ENCODE measurements at regions not wholly inside any gene's neighbourhood (a gene's known extent, or its start where the extent isn't known, plus 50 kb on each side); places are given as distances from the start of the nearest gene placed in this dataset.

DNA sequence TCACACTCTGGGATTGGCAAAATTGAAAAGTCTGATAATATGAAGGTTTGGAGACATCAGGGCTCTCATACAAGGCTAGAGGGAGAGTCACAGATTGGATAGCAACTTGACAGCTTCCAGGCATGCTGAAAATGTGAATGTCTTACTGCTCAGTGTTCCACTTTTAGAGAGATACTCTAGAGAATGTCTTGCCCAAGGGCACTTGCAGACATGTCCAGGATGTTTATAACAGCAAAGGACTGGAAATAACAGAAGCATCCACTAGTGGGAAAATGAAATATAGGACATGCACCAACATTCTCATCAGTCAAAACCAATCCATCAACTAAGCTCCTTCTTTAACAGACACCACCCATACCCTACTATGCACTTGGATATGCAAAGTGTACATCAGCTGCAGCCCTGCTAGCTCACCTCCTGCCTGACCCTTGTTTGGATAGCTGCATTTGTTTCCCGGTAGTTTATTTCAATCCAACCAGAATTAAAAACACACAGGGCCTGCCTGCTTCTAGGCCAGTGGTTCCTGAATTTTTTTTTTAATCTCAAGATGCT, 101.6 kb upstream of the ARHGEF3 start:
- H3K4me3 Mint-ChIP-seq = no peak overlapping the region
- peaks cover 60% of the 10 kb centered on the region for H3K4me1 Mint-ChIP-seq (ENCODE audit: low read depth)

DNA sequence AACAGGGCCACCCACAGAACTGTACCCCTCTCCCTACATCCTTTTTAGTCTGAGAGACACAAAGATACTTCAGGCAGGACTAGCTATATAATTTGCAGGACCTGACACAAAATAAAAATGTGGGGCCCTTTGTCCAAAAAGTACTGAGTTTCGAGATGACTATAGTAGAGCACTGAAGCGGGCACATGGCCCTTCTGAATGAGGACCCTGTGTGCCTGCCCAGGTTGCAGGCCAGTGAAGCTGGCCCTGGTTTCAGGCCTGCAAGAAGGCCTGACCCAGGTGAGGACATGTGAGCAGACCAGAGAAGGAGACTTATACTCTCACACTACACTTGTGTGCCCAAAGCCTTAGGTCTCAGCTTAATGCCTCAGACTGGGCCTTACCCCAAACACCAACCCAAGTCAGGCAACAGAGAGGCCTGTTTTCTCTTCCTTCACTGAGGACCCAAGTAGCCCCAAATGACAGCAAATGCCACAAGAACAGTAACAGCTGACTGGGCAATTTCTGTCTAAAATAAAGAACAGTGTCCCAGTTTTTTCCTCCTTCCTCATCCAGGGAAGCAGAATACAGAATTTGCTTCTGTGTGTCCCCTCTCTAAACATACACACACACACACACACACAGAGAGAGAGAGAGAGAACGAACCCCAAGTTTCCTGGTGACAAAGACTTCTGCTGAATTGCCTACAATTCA, 100.9 kb upstream of the ARHGEF3 start:
- no peak for DNase-seq
- CTCF ChIA-PET = interaction anchor here (0.5 to 1.7 kb wide), 7 partner anchors 9 to 411 kb away, joined by 3 to 5 read pairs (median 3); no protein-coding TSS in a partner anchor
- Mint-ChIP-seq H3K4me1 (ENCODE audit: low read depth) (peaks cover 53% of the 10 kb centered on the region), H3K36me3 (ENCODE audit: low read depth) (no peaks in the 10 kb centered on the region), H3K27me3 (ENCODE audit: low read depth) (no peaks in the 10 kb centered on the region), H3K27ac (no peak overlapping the region), H3K4me3 (no peak overlapping the region), H3K9me3 (no peaks in the 10 kb centered on the region)
- intact Hi-C loops (cut with micrococcal nuclease) = no loop called here

More for the DNA sequence above, 101.6 kb upstream of the ARHGEF3 start:
- CTCF ChIA-PET = interaction anchor here (0.7 to 1.7 kb wide), 5 partner anchors 12 to 102 kb away, joined by 3 to 4 read pairs (median 3); no protein-coding TSS in a partner anchor
- H3K36me3 Mint-ChIP-seq (ENCODE audit: low read depth) = no peaks in the 10 kb centered on the region
- intact Hi-C loops (cut with micrococcal nuclease) = no loop called here
- H3K27me3 Mint-ChIP-seq (ENCODE audit: low read depth) = no peaks in the 10 kb centered on the region
- no peak overlapping the region for H3K27ac Mint-ChIP-seq
- no peaks in the 10 kb centered on the region for H3K9me3 Mint-ChIP-seq
- no peak for DNase-seq

DNA sequence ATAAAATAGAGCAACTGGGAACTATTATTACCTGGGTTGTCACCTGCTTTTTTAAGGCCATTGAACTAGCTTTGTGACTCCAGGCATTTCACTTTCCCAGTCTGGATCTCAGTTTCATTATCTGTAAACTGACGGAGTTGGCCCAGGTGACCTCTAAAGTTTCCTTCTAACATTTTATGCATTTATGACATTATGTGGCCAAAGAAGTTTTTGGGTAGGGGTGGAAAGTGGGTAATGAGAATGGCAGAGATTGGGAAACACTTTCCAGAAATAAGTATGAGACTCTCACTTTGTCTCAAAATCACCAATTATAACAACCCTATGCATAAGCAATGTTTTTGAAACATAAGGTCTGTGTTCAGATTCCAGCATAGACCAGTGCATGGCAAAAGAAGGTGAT, 99.1 kb upstream of the ARHGEF3 start:
- no peak overlapping the region for H3K27ac Mint-ChIP-seq
- no peaks in the 10 kb centered on the region for H3K36me3 Mint-ChIP-seq (ENCODE audit: low read depth)
- H3K4me3 Mint-ChIP-seq = no peak overlapping the region
- H3K4me1 Mint-ChIP-seq (ENCODE audit: low read depth) = peaks cover 64% of the 10 kb centered on the region
- no peaks in the 10 kb centered on the region for H3K9me3 Mint-ChIP-seq
- intact Hi-C loops (cut with micrococcal nuclease) = loop anchor here (1.0 kb wide), 1 partner anchor 14 kb away; no protein-coding TSS in a partner anchor
- H3K27me3 Mint-ChIP-seq (ENCODE audit: low read depth) = no peaks in the 10 kb centered on the region
- no peak for DNase-seq
- CTCF ChIA-PET = interaction anchor here (0.6 kb wide), 1 partner anchor 275 kb away, joined by 3 read pairs; no protein-coding TSS in a partner anchor

DNA sequence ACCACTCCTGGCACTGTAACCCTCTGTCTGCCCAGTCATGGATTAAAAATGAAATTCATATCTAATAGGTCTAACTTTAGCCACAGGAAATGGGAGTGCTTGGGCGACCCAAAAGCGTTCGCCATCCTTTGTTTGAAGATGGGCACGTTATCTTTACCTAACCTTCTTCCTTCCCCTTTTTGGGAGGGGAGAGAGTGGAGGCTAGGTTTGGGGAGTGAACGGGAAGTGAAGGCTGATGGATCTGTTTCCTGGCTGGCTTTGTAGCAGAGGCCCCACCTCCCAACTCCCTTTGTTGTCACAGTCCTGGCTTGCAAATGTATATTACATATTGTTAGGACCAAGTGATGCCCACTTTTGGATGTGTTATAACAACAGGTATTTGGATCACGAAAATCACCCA, 98.1 kb upstream of the ARHGEF3 start:
- H3K36me3 Mint-ChIP-seq (ENCODE audit: low read depth) = no peaks in the 10 kb centered on the region
- no peaks in the 10 kb centered on the region for H3K27me3 Mint-ChIP-seq (ENCODE audit: low read depth)
- H3K4me3 Mint-ChIP-seq = no peak overlapping the region
- no peak overlapping the region for H3K27ac Mint-ChIP-seq
- no peak for DNase-seq
- H3K4me1 Mint-ChIP-seq (ENCODE audit: low read depth) = peaks cover 63% of the 10 kb centered on the region
- H3K9me3 Mint-ChIP-seq = no peaks in the 10 kb centered on the region
- intact Hi-C loops (cut with micrococcal nuclease) = no loop called here
- CTCF ChIA-PET = no interaction called here

DNA sequence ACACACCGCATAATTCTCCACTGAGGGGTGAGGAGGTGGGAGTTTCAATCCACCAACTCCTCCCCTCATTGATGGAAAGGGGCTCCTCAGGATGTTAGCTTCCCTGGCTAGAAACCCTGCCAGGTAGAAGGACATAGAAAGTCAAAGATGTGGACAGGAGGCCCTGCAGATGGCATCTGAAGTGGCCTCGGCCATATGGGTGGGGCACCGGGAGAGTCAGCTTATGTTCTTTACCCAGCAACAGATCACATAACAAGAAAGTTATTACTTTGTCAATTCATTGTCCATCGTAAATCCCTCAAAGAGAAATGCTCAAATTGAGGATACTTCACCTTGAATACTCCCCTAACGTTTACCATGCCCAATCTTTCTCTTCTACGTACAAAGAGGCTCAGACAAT, 97.3 kb upstream of the ARHGEF3 start:
- Mint-ChIP-seq H3K27ac (no peak overlapping the region), H3K4me1 (ENCODE audit: low read depth) (peaks cover 66% of the 10 kb centered on the region), H3K4me3 (no peak overlapping the region), H3K27me3 (ENCODE audit: low read depth) (no peaks in the 10 kb centered on the region), H3K36me3 (ENCODE audit: low read depth) (no peaks in the 10 kb centered on the region), H3K9me3 (no peaks in the 10 kb centered on the region)
- CTCF ChIA-PET = interaction anchor here (1.5 kb wide), 1 partner anchor 10 kb away, joined by 3 read pairs; no protein-coding TSS in a partner anchor
- no peak for DNase-seq
- intact Hi-C loops (cut with micrococcal nuclease) = no loop called here

DNA sequence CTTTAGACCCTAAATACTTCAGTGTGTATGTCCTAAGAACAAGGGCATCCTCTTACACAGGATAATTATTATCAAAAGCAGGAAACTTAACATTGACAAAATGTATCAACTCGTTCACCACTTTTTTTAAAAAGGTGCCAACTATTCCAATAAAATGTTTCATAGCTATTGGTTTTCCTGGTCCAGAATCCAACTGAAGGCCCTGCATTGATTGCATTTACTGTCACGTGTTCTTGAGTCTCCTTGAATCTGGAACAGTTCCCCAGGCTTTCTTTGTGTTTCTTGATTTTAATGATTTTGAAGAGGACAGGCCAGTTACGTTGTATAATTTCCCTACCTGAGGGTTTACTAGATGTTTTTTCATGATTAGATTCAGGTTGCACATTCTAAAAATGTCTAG, 94.6 kb upstream of the ARHGEF3 start:
- H3K4me3 Mint-ChIP-seq = no peak overlapping the region
- no peaks in the 10 kb centered on the region for H3K27me3 Mint-ChIP-seq (ENCODE audit: low read depth)
- H3K36me3 Mint-ChIP-seq (ENCODE audit: low read depth) = no peaks in the 10 kb centered on the region
- DNase-seq = no peak
- intact Hi-C loops (cut with micrococcal nuclease) = no loop called here
- H3K4me1 Mint-ChIP-seq (ENCODE audit: low read depth) = peaks cover 65% of the 10 kb centered on the region
- no peaks in the 10 kb centered on the region for H3K9me3 Mint-ChIP-seq
- CTCF ChIA-PET = interaction anchor here (0.6 to 1.7 kb wide), 2 partner anchors 96 to 194 kb away, joined by 4 to 5 read pairs; no protein-coding TSS in a partner anchor
- H3K27ac Mint-ChIP-seq = no peak overlapping the region

DNA sequence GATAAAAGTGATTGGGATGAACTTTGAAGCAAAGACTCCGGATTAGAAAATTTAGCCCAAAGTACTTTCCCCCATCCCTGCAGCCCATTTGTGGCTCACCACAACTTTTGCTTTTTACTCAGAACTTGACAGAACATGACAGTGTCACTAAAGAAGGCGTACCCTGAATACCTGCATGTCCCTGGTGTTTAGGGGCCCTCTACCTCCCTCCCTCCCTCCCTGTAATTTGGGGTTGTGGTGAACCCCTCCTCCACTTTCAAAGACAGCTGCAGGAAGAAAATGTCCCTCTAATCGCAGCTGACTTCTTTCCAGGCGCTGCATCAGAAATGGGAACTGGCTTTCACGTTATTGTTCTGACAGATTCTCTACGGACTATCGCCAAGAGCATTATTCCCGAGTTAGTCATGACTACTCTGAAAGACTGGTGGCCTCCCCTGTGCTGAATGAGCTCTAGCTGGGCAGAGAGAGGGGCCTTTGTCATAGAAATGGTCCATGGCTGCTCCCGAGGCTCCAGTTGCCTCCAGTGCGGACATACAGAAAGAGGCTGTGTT, 93.2 kb upstream of the ARHGEF3 start:
- Mint-ChIP-seq H3K4me3 (peak overlapping the region; percentile 12), H3K36me3 (ENCODE audit: low read depth) (no peaks in the 10 kb centered on the region), H3K9me3 (no peaks in the 10 kb centered on the region), H3K27ac (peak overlapping the region; percentile 30), H3K27me3 (ENCODE audit: low read depth) (no peaks in the 10 kb centered on the region), H3K4me1 (ENCODE audit: low read depth) (peaks cover 68% of the 10 kb centered on the region)
- DNase-seq = peak; percentile 60
- intact Hi-C loops (cut with micrococcal nuclease) = loop anchor here (1.0 to 2.0 kb wide), 3 partner anchors 16 to 31 kb away; no protein-coding TSS in a partner anchor
- CTCF ChIA-PET = interaction anchor here (0.6 kb wide), 1 partner anchor 95 kb away, joined by 3 read pairs; no protein-coding TSS in a partner anchor

DNA sequence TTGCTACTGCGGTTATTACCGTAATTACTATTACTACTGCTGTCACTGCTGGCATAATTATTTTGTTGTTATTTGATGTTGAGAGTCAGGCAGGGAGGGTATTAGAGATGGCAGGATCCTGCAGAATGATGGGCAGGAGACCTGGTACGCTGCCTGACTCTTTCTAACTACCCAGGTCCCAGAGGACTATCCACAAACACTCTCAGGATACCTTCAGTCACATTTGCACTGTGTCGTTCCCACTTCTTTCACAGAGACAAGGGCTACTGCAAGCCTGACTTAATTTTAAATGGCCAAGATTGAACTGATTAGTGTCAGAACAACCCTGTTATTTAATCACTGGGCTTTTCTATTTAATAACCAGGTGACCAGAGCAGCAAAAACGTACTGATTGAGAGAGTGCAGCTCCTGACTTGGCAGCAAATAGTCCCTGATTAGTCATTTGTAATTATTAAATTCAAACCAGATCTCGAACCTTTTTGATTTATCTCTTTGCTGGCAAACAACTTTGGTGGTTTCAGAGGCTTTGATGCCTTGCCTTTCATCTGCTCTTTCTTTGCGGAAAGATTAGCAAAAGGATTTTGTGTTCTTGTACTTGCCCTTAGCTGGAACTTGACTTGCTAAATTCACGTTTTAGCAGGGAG, 88.8 kb upstream of the ARHGEF3 start:
- DNase-seq = peak; percentile 35

DNA sequence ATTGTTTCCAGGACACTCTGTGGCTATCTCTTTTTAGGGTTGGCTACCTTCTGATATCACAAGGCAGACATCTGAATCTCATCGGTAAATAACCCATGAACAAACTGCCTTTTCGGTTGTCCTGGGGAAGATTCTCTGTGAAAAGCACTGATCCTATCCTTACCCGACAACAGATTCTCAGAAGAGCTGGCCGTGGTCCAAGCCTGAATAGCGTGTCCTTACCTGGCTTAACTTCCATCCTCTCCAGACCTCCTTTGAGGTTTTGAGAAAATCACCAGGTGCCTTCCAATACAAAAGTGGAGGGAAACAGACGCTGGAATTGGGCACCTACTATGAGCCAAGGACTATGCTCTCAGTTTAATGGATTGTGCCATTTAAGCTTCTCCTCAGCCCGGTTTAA, 87.4 kb upstream of the ARHGEF3 start:
- H3K4me3 Mint-ChIP-seq = no peak overlapping the region
- H3K36me3 Mint-ChIP-seq (ENCODE audit: low read depth) = no peaks in the 10 kb centered on the region
- CTCF ChIA-PET = interaction anchor here (0.5 to 2.1 kb wide), 4 partner anchors 9 to 18 kb away, joined by 3 to 8 read pairs (median 3); no protein-coding TSS in a partner anchor
- H3K4me1 Mint-ChIP-seq (ENCODE audit: low read depth) = peaks cover 85% of the 10 kb centered on the region
- no peaks in the 10 kb centered on the region for H3K9me3 Mint-ChIP-seq
- no peak overlapping the region for H3K27ac Mint-ChIP-seq
- no peak for DNase-seq
- intact Hi-C loops (cut with micrococcal nuclease) = no loop called here
- H3K27me3 Mint-ChIP-seq (ENCODE audit: low read depth) = no peaks in the 10 kb centered on the region

More for the DNA sequence above, 88.8 kb upstream of the ARHGEF3 start:
- intact Hi-C loops (cut with micrococcal nuclease) = no loop called here
- Mint-ChIP-seq H3K27me3 (ENCODE audit: low read depth) (no peaks in the 10 kb centered on the region), H3K36me3 (ENCODE audit: low read depth) (no peaks in the 10 kb centered on the region), H3K27ac (no peak overlapping the region), H3K4me3 (peak overlapping the region; percentile 42), H3K4me1 (ENCODE audit: low read depth) (peaks cover 84% of the 10 kb centered on the region), H3K9me3 (no peaks in the 10 kb centered on the region)
- CTCF ChIA-PET = interaction anchor here (0.6 to 2.4 kb wide), 9 partner anchors 12 to 1814 kb away, joined by 3 to 8 read pairs (median 3); no protein-coding TSS in a partner anchor

DNA sequence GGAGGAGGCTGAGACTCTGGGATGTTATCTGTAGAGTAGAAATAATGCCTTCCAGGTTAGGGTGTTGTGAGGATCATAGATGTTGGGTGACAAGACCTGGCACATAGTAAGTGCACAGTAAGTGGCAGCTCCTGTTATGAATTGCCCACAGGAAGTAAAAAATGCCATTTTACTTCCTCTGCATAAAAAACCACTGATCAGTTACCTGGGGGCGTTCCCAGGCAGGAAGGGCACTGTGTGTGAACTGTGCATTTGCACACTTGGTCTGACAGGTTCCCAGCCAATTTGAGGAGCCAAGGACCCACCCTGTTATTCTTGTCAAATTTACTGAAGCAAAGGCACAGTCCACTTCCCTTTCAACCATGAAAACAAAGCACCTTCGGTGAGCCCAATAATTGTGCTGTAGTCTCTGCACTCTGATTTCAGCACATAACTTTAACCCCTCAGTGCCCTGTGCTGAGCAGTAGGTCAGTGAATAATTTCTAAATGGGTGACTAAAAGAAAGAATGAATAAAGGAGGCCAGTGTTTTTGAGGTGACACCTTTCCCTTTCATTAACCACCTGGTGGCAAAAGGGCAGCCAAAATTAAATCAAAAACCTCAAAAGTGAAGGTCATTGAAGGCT, 85.8 kb upstream of the ARHGEF3 start:
- peak overlapping the region; percentile 25 for H3K4me3 Mint-ChIP-seq
- DNase-seq = peak; percentile 70
- no peaks in the 10 kb centered on the region for H3K27me3 Mint-ChIP-seq (ENCODE audit: low read depth)
- peak overlapping the region; percentile 7 for H3K27ac Mint-ChIP-seq
- no peaks in the 10 kb centered on the region for H3K9me3 Mint-ChIP-seq
- no peaks in the 10 kb centered on the region for H3K36me3 Mint-ChIP-seq (ENCODE audit: low read depth)
- peaks cover 85% of the 10 kb centered on the region for H3K4me1 Mint-ChIP-seq (ENCODE audit: low read depth)
- CTCF ChIA-PET = interaction anchor here (0.6 to 4.3 kb wide), 8 partner anchors 8 to 99 kb away, joined by 3 to 14 read pairs (median 4); no protein-coding TSS in a partner anchor
- intact Hi-C loops (cut with micrococcal nuclease) = loop anchor here (1.0 to 2.0 kb wide), 3 partner anchors 9 to 43 kb away; no protein-coding TSS in a partner anchor

DNA sequence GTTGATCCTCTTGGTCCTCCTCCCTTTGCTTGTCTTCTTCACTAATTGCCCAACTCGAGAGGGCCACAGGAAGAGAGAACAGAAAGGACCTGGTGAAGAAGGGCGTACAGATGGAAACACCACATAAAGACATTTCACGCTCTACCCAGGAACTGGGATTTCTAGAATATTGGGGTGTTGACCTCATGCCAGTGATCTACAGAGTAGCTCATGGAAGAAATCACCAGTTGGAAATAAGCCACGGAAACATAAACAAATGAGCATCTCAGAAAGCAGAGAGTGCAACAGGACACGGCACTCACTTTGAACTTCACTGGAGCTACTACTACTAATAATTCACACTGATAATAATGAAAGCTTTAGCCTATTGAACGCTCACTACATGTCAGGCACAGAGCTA, 84.6 kb upstream of the ARHGEF3 start:
- CTCF ChIA-PET = interaction anchor here (0.7 to 4.3 kb wide), 8 partner anchors 8 to 101 kb away, joined by 3 to 14 read pairs (median 4); no protein-coding TSS in a partner anchor
- DNase-seq = no peak
- peak overlapping the region; percentile 4 for H3K27ac Mint-ChIP-seq
- no peaks in the 10 kb centered on the region for H3K27me3 Mint-ChIP-seq (ENCODE audit: low read depth)
- no peaks in the 10 kb centered on the region for H3K9me3 Mint-ChIP-seq
- peaks cover 3% of the 10 kb centered on the region for H3K36me3 Mint-ChIP-seq (ENCODE audit: low read depth)
- intact Hi-C loops (cut with micrococcal nuclease) = loop anchor here (2.0 kb wide), 2 partner anchors 30 to 44 kb away; no protein-coding TSS in a partner anchor
- H3K4me3 Mint-ChIP-seq = no peak overlapping the region
- H3K4me1 Mint-ChIP-seq (ENCODE audit: low read depth) = peaks cover 84% of the 10 kb centered on the region

All from activated naive CD4-positive, alpha-beta T cell treated with anti-CD3 and anti-CD28 coated beads for 36 hours (primary cell).